GM23248 (cell line): ENCODE measurements at regions not wholly inside any gene's neighbourhood (a gene's known extent, or its start where the extent isn't known, plus 50 kb on each side); places are given as distances from the start of the nearest gene placed in this dataset.

Source experiments
- EZH2 ChIP-seq: fragments of 200-600 bp; sonication (generic); IDR thresholded peaks from 2 replicates; pipeline ENCODE4 v1.6.1; 2018; ENCODE audit warnings: antibody characterized with exemption, mild to moderate bottlenecking; ENCODE audit not compliant: insufficient read depth, poor library complexity, severe bottlenecking
- EZH2phosphoT487 ChIP-seq: fragments of 200-600 bp; sonication (generic); IDR thresholded peaks from 2 replicates; pipeline ENCODE4 v1.6.1; 2018; ENCODE audit warnings: antibody characterized with exemption, moderate library complexity, mild to moderate bottlenecking, low read depth; ENCODE audit not compliant: insufficient read depth

GRCh38 chr5:7186818-7187217, 209.1 kb upstream of the ADCY2 start:
- TF ChIP-seq EZH2, result no peak
- TF ChIP-seq EZH2phosphoT487, result no peak
